SIG-M5 treated with dmso at 0.1 percent for 504 hours (cell line): ENCODE measurements at regions not wholly inside any gene's neighbourhood (a gene's known extent, or its start where the extent isn't known, plus 50 kb on each side); places are given as distances from the start of the nearest gene placed in this dataset.
A peak's percentile ranks its signal among the peaks of the same experiment; 100 is the strongest.
"Not testable (repeated sequence)": the region's sequence is repeated elsewhere in the genome, so short reads cannot be mapped to it uniquely, and the experiment has no call there.

Source experiments
- DNase-seq: peaks from one replicate; lab custom pipeline; 2025; ENCODE audit not compliant: unreplicated experiment; lab: John Stamatoyannopoulos, UW

DNA sequence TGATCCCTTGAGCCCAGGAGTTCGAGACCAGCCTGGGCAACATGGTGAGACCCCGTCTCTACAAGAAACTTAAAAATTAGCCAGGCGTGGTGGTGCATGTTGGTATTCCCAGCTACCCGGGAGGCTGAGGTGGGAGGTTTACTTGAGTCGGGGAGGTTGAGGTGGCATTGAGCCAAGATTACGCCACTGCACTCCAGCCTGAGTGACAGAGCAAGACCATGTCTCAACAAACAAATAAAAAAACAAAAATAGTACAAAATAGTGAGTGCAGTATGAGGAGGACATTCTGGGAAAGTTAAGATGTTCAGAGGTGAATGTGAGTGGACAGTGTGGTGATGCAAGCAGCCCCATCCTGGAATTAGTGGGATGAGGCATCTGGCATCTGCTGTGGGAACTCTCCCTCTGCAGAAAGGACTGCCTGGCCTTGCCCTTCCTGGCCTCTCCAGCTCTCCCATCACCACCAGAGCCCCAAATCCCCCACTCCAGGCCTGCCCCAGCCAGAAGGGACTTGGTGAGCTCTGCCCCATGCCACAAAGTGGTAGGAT is 96.6 kb upstream of the PARD3 start:
- DNase-seq: no peak

- no peak for DNase-seq
Measured at GRCh38 chr10:34908481-34908880, 93.4 kb upstream of the PARD3 start.

DNA sequence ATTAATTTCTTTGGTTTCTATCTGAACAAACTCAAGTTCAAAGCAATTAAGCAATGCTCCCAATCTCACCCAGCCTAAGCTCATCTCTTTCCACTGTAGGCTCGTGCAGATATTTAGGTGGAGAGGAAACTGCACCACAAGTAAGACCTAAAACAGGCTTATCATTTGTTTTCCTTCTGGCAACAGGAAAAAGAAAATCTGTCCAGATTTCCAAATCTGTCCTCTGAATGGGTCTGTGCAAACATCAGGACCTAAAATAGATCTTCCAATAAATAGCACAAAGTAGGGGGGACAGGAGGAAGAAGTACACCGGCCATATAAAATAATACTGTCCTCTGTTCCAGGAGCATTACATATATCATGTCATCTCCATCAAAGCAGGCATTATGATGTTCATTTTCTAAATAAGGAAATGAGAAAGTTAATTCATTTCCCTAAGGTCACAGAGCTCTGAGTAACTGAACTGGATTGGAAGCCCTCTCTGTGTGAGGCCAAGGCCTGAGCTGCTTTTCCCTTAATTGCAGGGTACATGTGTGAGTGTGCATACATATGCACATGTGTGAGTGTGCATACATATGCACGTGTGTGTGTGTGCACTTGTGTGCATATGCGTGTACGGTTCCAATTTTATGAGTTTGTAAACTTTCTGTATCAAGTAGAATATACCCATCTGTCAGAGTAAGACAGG is 92.8 kb upstream of the PARD3 start:
- no peak for DNase-seq

DNA sequence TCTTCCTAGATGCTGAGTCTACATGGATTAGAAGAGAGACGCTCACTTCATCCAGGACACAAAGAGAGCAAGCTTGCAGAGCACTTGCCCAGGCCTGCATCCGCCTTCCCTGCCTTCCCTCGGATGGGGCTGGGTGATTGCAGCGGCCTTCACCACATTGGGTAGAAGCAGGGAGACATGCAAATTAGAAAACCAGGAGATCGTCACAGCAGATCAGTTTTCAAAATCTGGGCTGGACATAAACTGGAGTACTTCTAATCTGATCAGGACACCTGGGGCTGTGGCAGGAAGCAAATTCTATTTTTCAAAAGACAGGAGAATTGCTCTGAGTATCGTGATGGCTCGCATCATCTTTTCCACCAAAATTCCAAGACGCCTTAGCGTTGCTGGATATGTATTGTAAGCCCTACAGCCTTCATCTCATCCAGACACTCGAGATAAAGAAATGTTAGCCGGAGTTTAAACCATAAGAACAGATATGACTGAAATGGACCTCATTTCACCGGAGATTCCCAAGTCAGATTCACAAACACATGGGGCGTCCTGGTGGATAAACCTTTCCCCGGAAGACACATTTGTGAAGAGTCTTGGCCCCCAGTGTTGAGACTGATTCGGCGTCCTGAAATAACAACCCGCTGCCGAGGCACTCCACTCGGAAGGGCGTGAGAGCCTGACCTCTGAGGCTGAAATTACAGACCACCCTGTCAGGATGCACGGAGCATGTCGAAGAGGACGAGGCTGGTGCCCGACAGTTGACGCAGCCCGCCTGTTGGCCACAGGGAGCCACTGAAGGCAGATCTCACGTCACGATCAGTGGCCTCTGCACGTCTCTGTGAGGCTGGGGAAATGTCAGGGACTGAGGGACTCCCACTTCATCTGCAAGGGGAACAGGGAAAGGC is 91.2 kb upstream of the PARD3 start:
- peak; percentile 19 for DNase-seq

DNA sequence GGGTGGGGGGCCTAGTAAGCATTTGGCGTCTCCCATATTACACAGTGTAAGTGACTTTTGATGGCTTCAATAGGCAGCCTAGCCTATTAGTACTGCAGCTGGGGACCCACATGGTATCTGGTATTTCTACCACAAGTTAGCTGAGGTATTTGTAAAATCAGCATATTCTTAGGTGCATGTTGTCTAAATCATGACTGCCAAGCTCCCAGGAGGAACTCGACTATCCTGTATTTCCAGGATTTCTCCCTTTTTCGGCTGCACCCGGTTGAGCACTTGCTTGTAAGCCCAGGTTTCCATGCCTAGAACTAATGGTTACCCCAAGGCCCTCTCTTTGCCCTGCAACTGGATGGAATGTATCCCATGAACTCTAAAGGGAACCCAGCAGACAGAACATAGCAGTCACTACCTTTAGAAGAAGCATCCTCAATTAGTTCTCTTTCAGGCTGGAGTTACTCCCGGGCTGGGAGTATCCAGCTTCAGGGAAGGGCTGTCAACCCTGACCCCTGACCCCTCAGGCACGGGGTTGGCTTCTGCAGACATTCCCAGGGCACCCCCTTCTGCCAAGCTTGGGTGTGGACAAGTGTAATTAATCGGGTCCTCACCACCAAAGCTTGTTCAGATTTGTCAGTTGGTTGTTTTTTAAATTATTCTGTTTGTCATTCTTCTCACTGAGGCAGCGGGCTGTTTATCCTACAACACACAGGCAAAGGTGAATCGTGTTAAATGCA is 90.3 kb upstream of the PARD3 start:
- DNase-seq: no peak

- no peak for DNase-seq
Measured at GRCh38 chr10:34904191-34904590, 89.1 kb upstream of the PARD3 start.

DNA sequence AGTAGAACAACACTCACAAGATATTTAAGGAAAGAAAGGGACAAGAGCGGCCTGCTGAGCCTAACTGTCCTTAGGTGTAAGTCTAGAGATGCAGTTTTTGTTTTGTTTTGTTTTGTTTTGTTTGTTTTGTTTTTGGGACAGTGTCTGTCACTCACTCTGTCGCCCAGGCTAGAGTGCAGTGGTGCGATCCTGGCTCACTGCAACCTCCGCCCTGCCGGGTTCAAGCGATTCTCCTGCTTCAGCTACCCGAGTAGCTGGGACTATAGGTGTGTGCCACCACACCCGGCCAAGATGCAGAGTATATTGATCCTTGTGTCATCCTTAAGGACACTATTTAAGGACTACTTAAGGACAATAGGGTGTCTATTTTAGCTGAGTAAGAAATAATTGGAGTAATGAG is 84.1 kb upstream of the PARD3 start:
- no peak for DNase-seq

- DNase-seq: no peak
Measured at GRCh38 chr10:34895977-34896376, 80.9 kb upstream of the PARD3 start.

GRCh38 chr10:34895046-34895445 is 80.0 kb upstream of the PARD3 start:
- not testable (repeated sequence) for DNase-seq

DNA sequence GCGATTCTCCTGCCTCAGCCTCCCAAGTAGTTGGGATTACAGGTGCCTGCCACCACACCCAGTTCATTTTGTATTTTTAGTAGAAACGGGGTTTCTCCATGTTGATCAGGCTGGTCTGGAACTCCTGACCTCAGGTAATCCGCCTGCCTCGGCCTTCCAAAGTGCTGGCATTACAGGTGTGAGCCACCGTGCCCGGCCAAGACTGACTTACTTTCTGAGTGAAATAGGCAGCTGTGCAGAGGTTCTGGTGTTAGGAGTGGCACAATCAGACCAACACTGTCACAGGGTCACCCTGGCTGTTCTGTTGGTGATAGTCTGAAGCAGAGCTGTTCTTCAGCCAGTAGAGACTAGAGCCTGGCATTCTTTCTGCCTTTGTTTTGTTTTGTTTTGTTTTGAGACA is 77.4 kb upstream of the PARD3 start:
- DNase-seq: not testable (repeated sequence)

DNA sequence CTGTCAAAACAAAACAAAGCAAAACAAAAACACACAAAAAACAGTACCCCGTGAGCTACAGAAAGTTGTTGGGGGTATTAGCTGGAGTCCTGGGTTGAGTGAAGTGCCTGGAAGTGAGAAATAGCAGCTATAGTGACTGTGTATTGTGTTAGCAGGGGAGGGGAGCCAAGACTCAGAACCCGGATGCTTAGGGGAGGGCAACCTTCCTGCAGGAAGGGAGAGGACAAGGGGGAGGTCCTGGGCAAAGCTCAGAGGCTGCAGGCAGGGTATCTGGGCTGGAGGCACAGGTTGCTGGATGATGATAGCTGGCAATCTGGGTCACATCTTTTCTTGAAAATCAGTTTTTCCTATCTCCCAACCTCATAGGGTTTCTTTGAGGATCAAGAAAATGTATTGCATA is 75.8 kb upstream of the PARD3 start:
- no peak for DNase-seq

DNA sequence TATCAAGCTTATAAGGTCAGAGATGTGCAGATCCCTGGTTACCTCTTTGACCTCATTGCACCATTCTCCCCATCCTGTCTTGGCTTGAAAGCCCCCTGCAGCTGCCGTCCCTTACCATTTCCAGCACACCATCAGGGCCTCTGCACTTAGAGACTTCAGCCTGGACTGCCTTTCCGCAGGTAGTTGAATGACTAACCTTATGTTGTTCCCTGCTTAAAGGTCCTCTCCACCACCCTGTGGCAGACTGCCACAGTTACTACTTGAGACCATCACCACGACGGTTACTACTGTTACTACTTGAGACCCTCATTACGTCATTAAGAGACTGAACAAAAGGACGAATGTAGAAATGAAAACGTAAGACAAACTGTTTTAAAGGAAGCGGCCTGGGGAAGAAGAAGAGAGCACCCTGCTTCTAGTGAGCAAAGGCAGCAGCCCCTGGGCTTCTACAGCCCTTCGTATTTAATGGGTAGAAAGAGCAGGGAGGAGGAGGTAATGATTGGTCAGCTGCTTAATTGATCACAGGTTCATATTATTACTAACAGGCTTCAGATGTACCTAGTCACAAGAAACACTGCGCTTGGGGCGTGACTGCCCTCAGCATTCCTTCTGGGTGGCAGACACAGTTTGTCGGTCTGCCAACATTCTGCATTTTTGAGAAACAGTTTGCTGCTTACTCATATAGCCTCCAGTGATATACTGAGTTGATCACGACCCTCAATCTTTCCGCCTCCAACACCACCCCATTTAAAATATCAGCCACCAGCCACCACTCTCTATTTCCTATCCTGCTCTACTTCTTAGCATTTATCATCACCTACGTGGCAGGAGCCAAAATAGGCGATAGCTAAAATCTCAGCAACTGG is 74.1 kb upstream of the PARD3 start:
- DNase-seq: no peak

DNA sequence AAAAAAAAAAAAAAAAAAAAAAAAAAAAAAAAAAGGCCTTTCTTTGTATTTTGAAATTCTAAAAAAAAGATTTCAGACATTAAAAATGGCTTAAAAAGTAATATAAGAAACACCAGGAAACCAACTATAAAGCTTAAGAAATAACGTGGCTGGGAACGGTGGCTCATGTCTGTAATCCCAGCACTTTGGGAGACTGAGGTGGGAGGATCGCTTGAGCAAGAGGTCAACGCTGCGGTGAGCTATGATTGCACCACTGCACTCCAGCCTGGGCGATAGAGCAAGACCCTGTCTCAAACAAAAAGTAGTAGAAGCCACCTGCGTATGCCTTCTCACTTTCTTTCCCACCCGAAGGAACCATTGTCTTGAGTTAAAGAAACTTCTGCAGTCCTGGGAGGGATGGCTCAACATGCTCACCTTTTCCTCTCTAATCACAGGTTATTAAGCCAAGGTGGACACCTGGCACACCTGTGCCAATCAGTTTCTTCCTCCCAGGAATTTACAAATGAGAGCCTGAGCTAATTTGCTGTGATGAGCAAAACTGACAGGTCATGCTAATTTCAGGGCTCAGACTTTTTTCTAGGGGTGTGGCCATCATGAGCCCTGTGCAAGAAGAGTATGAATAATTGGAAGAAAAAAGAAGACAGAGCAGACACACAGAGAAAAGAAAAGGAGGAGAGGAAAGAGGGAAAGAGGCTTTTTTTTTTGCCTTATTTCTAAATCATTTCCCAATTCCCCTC is 72.0 kb upstream of the PARD3 start:
- no peak for DNase-seq

- DNase-seq: no peak
Measured at GRCh38 chr10:34885898-34886297, 70.8 kb upstream of the PARD3 start.

DNA sequence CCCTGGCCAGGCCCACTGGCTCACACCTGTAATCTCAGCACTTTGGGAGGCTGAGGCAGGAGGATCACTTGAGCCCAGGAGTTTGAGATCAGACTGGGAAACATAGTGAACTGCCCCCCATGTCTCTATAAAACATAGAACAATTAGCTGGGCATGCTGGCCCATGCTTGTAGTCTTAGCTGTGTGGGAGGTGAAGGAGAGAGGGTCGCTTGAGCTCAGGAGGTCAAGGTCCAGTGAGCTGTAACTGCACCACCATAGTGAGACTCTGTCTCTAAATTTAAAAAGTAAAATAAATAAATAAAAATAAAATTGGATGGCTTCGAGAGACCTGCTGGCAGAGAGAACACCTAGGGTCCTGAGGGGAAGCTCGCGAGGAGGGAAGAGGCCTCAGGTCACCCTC is 69.9 kb upstream of the PARD3 start:
- DNase-seq: no peak

DNA sequence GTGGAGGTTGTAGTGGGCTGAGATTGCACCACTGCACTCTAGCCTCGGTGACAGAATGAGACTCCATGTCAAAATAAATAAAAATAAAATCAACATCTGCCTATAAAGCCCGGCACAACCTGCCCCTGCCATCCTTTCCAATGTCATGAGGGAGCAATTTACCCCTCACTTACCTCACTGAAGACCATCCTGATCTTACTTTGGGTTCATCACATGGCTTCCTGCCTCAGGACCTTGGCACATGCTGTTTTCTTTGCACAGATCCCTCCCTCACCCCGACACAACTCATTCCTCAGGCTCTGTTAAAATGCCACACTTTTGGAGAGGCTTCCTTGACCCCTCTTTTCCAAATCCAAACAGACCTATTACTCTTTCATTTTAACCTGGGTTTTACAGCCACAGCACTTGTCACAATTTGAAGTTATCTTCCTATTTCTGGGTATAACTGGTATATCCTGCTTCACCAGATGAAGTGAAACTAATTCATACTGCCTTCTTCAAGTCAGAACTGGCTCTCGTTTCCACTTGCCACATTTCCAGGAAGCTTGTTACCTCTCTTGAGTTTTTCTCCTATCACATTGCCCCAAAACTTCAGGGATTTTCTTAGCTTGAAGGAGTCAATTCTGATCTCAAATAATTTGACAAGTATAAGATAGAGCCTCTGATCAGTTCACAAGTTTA is 69.3 kb upstream of the PARD3 start:
- peak; percentile 15 for DNase-seq

GRCh38 chr10:34880817-34881216 is 65.7 kb upstream of the PARD3 start:
- no peak for DNase-seq

DNA sequence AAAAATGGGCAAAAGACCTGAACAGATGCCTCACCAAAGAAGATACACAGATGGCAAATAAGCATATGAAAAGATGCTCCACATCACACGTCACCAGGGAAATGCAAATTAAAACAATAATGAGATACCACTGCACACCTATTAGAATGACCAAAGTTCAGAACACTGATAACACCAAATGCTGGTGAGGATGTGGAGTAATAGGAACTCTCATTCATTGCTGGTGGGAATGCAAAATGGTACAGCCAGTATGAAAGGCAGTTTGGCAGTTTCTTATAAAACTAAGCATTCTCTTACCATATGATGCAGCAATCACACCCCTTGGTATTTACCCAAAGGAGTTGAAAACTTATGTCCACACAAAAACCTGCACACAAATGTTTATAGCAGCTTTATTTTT is 63.6 kb upstream of the PARD3 start:
- not testable (repeated sequence) for DNase-seq

GRCh38 chr10:34875061-34875460 is 60.0 kb upstream of the PARD3 start:
- DNase-seq: no peak
